Choroid plexus epithelial cell (primary cell): ENCODE measurements at regions not wholly inside any gene's neighbourhood (a gene's known extent, or its start where the extent isn't known, plus 50 kb on each side); places are given as distances from the start of the nearest gene placed in this dataset.

Experiments used
- DNase-seq: peaks from one replicate; pipeline ENCODE4 v3.0.0-alpha.2; 2010; ENCODE audit warnings: low read depth
- H3K4me3 ChIP-seq: 2 replicates; pipeline ENCODE4 v1.5.1; 2011; ENCODE audit warnings: low read depth, mild to moderate bottlenecking, control low read depth, low read length, moderate library complexity
- CTCF ChIP-seq: conservative IDR thresholded peaks from 2 replicates; pipeline ENCODE4 v1.5.1; 2011; ENCODE audit warnings: low read depth, mild to moderate bottlenecking, control low read depth, inconsistent platforms, low read length, moderate library complexity

GRCh38 chr4:43456383-43456782, 563.9 kb downstream of the GRXCR1 start:
- DNase-seq: peak; percentile 88
- H3K4me3 ChIP-seq: no peak overlapping the region
- TF ChIP-seq CTCF: no peak

DNA sequence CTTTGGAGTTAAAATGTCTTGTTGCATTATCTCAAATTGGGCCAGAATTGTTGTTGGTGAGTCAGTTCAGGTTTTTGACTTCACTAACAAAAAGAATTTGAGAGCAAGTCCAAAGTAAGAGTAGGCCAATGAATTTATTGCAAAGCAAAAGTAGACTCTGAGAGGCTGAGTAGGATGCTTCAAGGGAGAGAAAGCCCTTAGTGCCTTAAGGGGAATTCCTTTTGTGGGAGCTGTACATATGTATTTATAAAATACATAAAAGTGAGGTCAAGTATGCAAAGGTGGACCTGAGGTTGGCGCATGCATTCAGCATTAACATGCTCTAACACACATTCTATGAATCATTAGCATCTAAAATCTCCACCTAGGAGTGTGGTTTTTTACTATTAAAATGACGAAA, 565.4 kb downstream of the GRXCR1 start:
- no peak overlapping the region for H3K4me3 ChIP-seq
- no peak for TF ChIP-seq CTCF
- peak; percentile 16 for DNase-seq

DNA sequence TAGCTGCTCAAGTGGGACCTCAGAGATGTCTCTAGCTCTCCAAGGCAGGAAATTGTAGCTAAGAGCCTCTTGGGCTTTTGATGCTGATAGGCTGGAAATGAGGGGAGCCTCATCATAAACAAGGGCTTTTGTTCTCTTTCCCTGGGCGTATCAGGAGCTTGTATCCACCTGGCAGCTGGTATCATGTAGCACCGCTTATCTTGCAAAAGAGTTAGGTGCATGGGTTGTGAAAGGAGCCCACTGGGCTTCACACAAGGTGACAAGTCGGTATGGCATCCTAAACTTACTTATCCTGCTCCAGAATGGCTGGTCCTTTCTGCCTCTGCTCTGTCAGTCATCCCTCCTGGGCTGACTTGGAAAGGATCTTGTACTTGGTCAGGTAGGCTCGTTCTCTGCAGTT, 565.8 kb downstream of the GRXCR1 start:
- H3K4me3 ChIP-seq: no peak overlapping the region
- no peak for TF ChIP-seq CTCF
- DNase-seq: no peak

DNA sequence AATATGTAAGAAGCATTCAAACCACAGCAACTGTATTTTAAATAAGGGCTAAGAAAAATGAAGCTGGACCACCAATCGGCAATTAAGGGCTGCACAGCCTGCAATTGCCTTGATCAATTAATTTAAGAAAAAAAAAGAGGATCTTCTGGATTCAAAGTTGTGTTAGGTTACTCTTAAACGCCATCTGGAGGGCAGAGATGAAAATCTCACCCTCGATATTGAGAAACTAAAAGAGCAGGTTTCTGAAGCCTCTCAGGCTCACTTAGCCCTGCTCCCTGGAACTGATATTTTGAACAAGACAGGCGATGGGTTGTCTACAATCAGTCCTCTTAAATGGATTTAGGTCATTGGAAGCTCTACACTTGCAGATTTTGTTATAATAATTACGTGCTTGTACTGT, 579.4 kb downstream of the GRXCR1 start:
- DNase-seq: peak; percentile 16
- TF ChIP-seq CTCF: peak; percentile 16

DNA sequence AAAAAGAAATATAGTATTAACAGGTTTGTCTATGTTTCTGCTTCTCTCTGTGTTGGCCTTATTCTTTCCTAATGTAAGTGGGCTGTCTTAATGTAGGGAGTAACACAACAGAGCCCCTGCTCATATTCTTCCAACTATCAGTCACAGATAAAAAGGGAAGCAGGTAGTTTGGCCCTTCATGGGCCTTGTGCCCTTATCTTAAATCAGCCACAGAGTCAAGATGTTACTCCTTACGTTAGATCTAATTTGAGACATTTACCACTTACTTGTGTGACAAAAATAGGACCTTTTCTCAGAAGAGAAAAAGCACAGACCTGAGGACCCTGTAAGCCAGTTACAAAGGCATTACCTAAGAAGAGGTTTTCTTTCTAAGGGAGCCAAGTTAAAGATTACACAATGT, 589.0 kb downstream of the GRXCR1 start:
- no peak for DNase-seq
- no peak overlapping the region for H3K4me3 ChIP-seq
- TF ChIP-seq CTCF: no peak

More for the DNA sequence above, 579.4 kb downstream of the GRXCR1 start:
- H3K4me3 ChIP-seq: no peak overlapping the region

GRCh38 chr4:43485196-43485595, 592.7 kb downstream of the GRXCR1 start:
- DNase-seq: no peak
- no peak overlapping the region for H3K4me3 ChIP-seq
- TF ChIP-seq CTCF: no peak

DNA sequence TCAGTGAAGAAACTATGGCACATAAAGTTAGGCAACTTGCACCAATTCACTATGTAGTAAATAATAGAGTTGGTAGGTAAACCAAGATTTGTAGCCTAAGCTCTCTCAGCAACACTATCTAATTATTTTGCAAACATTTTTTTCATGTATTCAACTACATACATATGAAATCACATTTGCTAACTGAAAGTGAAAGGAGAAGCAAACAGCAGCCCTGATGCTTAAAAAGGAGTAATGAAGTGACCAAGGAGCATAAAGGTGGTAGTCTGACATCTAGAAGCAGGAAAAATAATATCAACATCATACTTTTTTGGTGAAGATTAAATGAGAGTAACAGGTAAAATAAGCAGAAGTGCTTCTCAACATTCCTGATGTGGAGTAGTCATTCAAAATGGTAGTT, 603.7 kb downstream of the GRXCR1 start:
- H3K4me3 ChIP-seq: no peak overlapping the region
- no peak for TF ChIP-seq CTCF
- DNase-seq: peak; percentile 17
